ENCODE measurements at regions not wholly inside any gene's neighbourhood (a gene's known extent, or its start where the extent isn't known, plus 50 kb on each side); places are given as distances from the start of the nearest gene placed in this dataset.

DNA sequence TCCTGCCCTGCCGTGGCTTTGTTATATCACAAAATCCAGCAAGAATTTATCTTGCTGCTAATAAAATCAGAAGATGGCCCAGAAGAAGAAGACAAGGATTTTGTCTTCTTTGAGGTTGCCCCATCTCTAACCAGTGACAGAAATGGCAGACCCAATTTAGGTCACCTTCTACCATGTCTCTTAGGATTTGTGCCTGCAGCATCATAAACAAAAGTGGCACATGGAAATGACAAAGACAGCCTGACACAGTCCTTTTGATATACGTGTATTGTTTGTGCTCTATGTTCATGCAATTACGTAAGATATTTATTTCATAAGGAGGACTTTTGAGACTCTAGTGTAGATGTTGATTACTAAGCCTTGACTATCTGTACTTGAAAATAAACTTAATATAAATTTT, 135.9 kb upstream of the TMTC4 start:
- DNase-seq (ENCODE audit: low read depth): no peak
- H3K4me3 ChIP-seq (ENCODE audit: low read length): no peak overlapping the region
- TF ChIP-seq, protein P1, sequence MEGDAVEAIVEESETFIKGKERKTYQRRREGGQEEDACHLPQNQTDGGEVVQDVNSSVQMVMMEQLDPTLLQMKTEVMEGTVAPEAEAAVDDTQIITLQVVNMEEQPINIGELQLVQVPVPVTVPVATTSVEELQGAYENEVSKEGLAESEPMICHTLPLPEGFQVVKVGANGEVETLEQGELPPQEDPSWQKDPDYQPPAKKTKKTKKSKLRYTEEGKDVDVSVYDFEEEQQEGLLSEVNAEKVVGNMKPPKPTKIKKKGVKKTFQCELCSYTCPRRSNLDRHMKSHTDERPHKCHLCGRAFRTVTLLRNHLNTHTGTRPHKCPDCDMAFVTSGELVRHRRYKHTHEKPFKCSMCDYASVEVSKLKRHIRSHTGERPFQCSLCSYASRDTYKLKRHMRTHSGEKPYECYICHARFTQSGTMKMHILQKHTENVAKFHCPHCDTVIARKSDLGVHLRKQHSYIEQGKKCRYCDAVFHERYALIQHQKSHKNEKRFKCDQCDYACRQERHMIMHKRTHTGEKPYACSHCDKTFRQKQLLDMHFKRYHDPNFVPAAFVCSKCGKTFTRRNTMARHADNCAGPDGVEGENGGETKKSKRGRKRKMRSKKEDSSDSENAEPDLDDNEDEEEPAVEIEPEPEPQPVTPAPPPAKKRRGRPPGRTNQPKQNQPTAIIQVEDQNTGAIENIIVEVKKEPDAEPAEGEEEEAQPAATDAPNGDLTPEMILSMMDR (IDR thresholded peaks at IDR 0.05; ENCODE audit: insufficient read depth, low read depth, low read length, missing control alignments): no peak

DNA sequence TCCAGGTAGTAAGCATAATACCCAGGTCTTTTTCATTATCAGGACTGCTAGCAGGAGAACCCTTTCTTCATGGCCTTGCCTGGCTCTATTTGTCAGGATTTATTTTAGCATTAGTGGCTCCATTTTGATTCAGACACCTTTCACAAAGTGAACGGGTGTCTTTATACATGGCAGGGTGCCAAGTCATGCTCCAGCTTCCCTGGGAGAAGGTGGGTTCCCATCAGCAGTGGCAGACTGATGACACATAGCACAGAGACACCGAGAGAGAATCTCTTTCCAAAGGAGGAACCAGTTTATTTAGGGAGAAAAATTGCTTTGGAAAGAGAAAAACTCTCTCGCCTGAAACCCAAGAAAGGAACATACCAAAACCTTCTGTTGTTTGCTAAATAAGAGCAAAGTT, 135.3 kb upstream of the TMTC4 start:
- DNase-seq (ENCODE audit: low read depth): no peak
- no peak overlapping the region for H3K4me3 ChIP-seq (ENCODE audit: low read length)
- TF ChIP-seq, protein P1 (IDR thresholded peaks at IDR 0.05; ENCODE audit: insufficient read depth, low read depth, low read length, missing control alignments): no peak

DNA sequence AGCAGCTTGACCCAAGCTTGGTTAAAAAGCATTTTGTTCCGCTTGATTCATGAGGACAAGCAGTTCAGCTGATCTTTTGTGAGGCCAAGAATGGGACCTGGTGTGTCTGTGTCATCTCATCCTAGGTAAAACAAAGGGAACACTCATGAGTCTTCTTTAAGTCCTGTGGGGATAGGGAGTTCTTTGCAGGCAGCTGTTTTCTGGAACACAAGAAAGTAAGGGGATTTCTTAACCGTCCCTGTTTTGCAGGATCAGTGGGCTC, 134.5 kb upstream of the TMTC4 start:
- TF ChIP-seq, protein P1 (IDR thresholded peaks at IDR 0.05; ENCODE audit: insufficient read depth, low read depth, low read length, missing control alignments): no peak
- DNase-seq (ENCODE audit: low read depth): no peak
- no peak overlapping the region for H3K4me3 ChIP-seq (ENCODE audit: low read length)

DNA sequence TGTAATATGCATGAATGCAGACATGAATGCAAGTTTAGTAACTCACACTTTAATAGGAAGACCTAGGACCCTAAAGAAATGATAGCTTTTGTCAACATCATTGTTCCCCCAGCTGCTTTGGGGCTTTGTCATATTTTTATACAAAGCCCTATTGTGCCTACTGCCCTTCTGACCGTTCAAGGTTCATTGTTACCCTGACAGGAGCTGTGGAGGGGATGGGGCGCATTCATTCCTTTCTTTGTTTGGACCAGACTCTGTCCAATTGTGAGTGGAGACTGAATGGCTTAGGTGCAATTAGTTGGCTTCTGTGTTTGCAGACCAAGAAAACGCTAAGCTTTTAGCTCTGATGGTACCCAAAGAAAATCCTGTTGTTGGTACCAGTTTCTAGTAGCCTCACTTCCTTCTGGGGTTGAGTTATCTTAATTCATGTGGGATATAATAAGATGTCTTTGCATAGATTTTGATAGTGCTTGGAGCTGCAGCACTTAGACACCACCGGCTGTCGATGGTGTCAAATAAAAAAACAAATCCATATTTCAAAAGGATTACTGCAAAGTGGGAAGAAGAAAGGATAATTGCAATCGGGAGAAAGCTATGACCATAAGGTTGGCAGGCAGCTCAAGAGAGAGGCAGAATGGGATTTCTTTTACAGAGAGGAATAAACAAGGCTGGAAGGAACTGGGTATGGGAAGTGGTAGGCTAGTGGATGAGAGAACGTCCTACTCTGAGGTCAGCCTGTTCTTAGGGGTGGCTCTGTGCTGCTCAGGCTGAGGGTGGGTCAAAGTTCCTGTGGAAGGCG, 133.9 kb upstream of the TMTC4 start:
- TF ChIP-seq, protein P1 (IDR thresholded peaks at IDR 0.05; ENCODE audit: insufficient read depth, low read depth, low read length, missing control alignments): no peak
- H3K4me3 ChIP-seq (ENCODE audit: low read length): no peak overlapping the region
- no peak for DNase-seq (ENCODE audit: low read depth)

DNA sequence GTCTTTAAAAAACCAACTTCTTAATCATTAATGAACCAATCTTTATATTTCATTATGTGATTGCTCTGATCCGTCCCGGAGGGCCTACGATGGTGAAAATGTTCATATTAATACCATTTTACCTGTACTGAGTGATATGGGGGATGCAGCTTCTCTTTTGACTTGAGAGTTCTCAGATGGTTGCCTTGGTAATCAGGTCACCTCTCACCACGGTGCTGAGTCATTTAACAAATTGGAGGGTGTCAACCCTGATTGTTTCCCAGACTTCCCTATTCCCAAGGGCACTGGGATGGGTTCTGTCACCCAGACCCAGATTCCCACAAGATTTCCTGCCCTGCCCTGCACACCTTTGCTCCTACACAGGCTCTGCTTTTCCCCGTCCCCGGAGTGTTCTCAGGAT, 128.5 kb upstream of the TMTC4 start:
- no peak overlapping the region for H3K4me3 ChIP-seq (ENCODE audit: low read length)
- TF ChIP-seq, protein P1 (IDR thresholded peaks at IDR 0.05; ENCODE audit: insufficient read depth, low read depth, low read length, missing control alignments): no peak
- no peak for DNase-seq (ENCODE audit: low read depth)

DNA sequence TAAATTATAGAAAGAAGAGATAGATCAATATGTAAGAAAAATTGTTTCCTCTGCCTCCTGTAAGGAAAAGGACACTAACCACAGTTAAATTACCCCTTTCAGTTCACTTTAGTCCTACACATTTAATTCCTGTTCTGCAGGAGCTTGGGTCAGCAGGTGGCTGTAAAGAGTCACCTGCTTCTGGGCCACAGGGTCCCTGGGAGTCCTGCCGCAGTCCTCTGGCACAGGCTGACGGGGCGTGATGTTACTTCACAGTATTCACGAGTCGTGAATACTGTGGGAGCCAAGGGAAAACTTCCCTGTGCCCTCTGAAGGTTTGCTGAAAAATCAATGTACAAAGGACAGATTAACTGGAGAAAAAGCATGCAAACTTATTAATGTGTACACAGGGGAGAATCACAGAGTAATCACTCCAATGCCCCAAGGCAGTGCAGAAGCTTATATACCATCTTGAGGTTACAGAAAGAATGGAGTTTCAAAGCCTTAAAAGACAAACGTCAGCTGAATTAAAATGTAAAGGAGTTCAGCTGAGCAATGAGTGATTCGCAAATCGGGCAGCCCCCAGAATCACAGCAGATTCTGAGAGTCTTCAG, 125.8 kb upstream of the TMTC4 start:
- H3K4me3 ChIP-seq (ENCODE audit: low read length): no peak overlapping the region
- TF ChIP-seq, protein P1 (IDR thresholded peaks at IDR 0.05; ENCODE audit: insufficient read depth, low read depth, low read length, missing control alignments): no peak
- no peak for DNase-seq (ENCODE audit: low read depth)

Measured in epithelial cell of esophagus (primary cell).